Smooth muscle cell (in vitro differentiated cells): ENCODE measurements at regions not wholly inside any gene's neighbourhood (a gene's known extent, or its start where the extent isn't known, plus 50 kb on each side); places are given as distances from the start of the nearest gene placed in this dataset.

Source experiments
- DNase-seq: peaks from one replicate; lab custom pipeline; 2025; ENCODE audit not compliant: unreplicated experiment; lab: John Stamatoyannopoulos, UW
- H2AFZ ChIP-seq: fragments of 200-600 bp; sonication (generic); 2 replicates; pipeline ENCODE4 v1.6.0; 2016; ENCODE audit warnings: antibody characterized with exemption, low read depth, mild to moderate bottlenecking
- H3F3A ChIP-seq: fragments of 200-600 bp; sonication (generic); 2 replicates; pipeline ENCODE4 v1.6.0; 2017; ENCODE audit warnings: antibody characterized with exemption, low read depth
- H3K27ac ChIP-seq: fragments of 200-600 bp; sonication (generic); 2 replicates; pipeline ENCODE4 v1.5.1; 2016; ENCODE audit warnings: low read depth, mild to moderate bottlenecking
- H3K27me3 ChIP-seq: fragments of 200-600 bp; sonication (generic); 2 replicates; pipeline ENCODE4 v1.6.1; 2016; ENCODE audit warnings: low read depth, mild to moderate bottlenecking
- H3K36me3 ChIP-seq: fragments of 200-600 bp; sonication (generic); 2 replicates; pipeline ENCODE4 v1.5.1; 2016; ENCODE audit warnings: low read depth
- H3K4me1 ChIP-seq: fragments of 200-600 bp; sonication (generic); 2 replicates; pipeline ENCODE4 v1.5.1; 2016; ENCODE audit warnings: low read depth
- H3K4me2 ChIP-seq: fragments of 200-600 bp; sonication (generic); 2 replicates; pipeline ENCODE4 v1.6.0; 2016; ENCODE audit warnings: mild to moderate bottlenecking
- H3K4me3 ChIP-seq: fragments of 200-600 bp; sonication (generic); 2 replicates; pipeline ENCODE4 v1.5.1; 2016; ENCODE audit warnings: mild to moderate bottlenecking
- H3K79me2 ChIP-seq: fragments of 200-600 bp; sonication (generic); 2 replicates; pipeline ENCODE4 v1.6.0; 2016; ENCODE audit warnings: low read depth, mild to moderate bottlenecking
- H3K9ac ChIP-seq: fragments of 200-600 bp; sonication (generic); 2 replicates; pipeline ENCODE4 v1.6.0; 2016; ENCODE audit warnings: low read depth
- H3K9me3 ChIP-seq: fragments of 200-600 bp; sonication (generic); replicated peaks from 2 replicates; pipeline ENCODE4 v1.5.1; 2016; ENCODE audit warnings: low read depth
- H4K20me1 ChIP-seq: fragments of 200-600 bp; sonication (generic); 2 replicates; pipeline ENCODE4 v1.6.0; 2016; ENCODE audit warnings: low read depth
- WGBS: methylation state at CpG from one replicate; pipeline ENCODE4 v1.1.7; 2016; ENCODE audit warnings: low lambda C conversion rate; 5-methylcytosine and 5-hydroxymethylcytosine counted together
- TF ChIP-seq, protein P1 (sequence below): fragments of 200-600 bp; sonication (generic); IDR thresholded peaks from 2 replicates; pipeline ENCODE4 v1.5.1; 2017; ENCODE audit warnings: borderline replicate concordance, mild to moderate bottlenecking, antibody characterized with exemption; ENCODE audit not compliant: insufficient read depth, poor library complexity, severe bottlenecking

DNA sequence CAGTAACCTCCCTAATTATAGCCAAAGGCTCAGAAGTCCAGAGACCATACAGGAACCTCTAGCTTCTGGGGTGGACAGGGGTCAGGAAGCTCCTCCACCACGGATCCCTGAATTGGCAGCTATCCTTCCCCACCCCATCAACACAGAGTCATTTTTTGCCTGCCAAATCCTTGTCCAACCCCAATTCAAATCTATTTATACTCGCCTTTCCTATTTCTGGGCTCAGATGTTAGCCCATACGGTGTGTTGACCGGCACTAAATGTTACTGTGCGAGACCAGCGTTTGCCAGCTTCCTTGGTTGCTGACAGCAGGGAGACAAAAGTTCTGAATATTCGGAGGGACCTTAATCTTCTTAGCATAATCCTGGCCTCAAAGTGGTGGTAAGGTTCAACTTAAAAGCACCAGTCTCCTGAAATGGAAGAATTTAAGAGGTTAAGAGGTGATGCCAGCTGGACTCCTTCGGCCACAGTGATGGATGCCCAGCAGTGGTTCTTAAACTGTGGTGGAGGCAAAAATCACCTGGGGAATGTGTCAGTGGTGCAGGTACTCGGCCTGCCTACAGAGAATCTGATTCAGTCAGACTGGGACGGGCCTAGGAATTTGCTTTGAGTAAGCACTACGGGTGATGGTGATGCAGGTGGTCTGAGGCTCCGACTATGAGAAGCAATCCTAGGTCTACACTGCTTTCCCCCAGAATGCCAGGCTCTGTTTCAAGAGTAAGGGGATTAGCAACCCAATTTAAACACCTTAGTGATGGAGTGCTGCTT, 204.8 kb upstream of the MEF2C start:
- Histone ChIP-seq H3F3A (no peaks in the 10 kb centered on the region), H3K9ac (no peak overlapping the region), H3K27me3 (no peaks in the 10 kb centered on the region), H3K4me1 (no peaks in the 10 kb centered on the region), H4K20me1 (no peaks in the 10 kb centered on the region), H3K27ac (no peak overlapping the region), H3K9me3 (no peaks in the 10 kb centered on the region), H3K4me3 (no peak overlapping the region), H2AFZ (no peak overlapping the region), H3K36me3 (no peaks in the 10 kb centered on the region), H3K79me2 (no peaks in the 10 kb centered on the region), H3K4me2 (no peak overlapping the region)
- 85% methylated on average over 12 of the region's 12 CpGs for WGBS
- no peak for DNase-seq
- TF ChIP-seq, protein P1, sequence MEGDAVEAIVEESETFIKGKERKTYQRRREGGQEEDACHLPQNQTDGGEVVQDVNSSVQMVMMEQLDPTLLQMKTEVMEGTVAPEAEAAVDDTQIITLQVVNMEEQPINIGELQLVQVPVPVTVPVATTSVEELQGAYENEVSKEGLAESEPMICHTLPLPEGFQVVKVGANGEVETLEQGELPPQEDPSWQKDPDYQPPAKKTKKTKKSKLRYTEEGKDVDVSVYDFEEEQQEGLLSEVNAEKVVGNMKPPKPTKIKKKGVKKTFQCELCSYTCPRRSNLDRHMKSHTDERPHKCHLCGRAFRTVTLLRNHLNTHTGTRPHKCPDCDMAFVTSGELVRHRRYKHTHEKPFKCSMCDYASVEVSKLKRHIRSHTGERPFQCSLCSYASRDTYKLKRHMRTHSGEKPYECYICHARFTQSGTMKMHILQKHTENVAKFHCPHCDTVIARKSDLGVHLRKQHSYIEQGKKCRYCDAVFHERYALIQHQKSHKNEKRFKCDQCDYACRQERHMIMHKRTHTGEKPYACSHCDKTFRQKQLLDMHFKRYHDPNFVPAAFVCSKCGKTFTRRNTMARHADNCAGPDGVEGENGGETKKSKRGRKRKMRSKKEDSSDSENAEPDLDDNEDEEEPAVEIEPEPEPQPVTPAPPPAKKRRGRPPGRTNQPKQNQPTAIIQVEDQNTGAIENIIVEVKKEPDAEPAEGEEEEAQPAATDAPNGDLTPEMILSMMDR, result no peak

DNA sequence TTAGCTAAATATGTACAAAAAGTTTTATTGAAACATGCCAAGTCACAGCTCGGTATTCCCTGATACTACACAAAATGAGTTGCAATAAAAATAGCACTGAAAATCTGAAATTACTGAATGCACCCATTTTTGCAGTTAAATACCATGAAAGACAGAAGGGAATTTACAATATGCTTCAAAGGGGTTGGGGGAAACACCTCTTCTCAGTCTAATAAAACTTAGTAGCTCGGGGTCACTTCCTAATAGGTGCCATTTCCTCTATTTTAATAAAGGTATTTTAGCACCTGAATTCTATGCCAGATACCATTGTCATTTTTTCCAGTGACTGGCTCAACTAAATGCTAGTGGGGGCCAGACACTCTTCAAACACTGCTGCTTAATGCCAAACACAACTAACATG, 204.1 kb upstream of the MEF2C start:
- Histone ChIP-seq H3K4me1 (no peaks in the 10 kb centered on the region), H3K79me2 (no peaks in the 10 kb centered on the region), H3K9ac (no peak overlapping the region), H3K36me3 (no peaks in the 10 kb centered on the region), H4K20me1 (no peaks in the 10 kb centered on the region), H3K4me3 (no peak overlapping the region), H3K27ac (no peak overlapping the region), H3K27me3 (no peaks in the 10 kb centered on the region), H2AFZ (no peak overlapping the region), H3K4me2 (no peak overlapping the region), H3K9me3 (no peaks in the 10 kb centered on the region), H3F3A (no peaks in the 10 kb centered on the region)
- WGBS, result 96% methylated on average over 2 of the region's 2 CpGs
- no peak for DNase-seq
- TF ChIP-seq, protein P1, result no peak

DNA sequence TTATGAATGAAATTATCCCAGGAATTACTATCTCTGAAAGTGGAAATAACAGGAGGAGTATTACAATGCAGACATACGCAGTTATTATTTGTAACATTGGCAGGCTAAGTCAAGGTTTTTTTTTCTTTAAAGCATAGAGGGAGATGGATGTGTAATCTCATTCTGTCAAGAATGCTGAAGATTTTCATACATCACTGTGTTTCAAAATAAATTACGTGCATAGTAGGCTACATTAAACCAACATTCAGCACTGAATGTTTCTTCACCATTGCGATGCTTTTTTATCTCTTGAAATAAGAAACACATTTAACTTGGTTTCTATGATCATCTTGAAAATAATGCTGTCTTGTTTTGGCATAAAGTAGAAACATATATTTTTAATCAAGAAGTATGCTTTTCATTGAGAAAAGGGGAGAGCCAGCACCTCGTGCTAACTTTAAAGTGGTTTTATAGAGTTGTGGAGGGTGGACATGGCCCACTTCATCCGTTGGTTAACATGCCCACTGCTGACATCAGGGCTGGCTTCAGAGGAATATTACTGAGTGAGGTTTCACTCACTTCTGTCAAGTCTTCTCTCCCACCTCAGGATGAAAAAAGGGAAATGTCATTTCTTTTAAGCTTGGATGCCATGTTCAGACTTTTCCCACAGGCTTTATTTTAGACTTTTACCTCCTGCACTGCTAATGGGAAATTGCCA, 203.6 kb upstream of the MEF2C start:
- Histone ChIP-seq H3F3A (no peaks in the 10 kb centered on the region), H4K20me1 (no peaks in the 10 kb centered on the region), H3K79me2 (no peaks in the 10 kb centered on the region), H3K9ac (no peak overlapping the region), H3K4me3 (no peak overlapping the region), H3K27ac (no peak overlapping the region), H3K36me3 (no peaks in the 10 kb centered on the region), H3K4me2 (no peak overlapping the region), H2AFZ (no peak overlapping the region), H3K4me1 (no peaks in the 10 kb centered on the region), H3K9me3 (no peaks in the 10 kb centered on the region), H3K27me3 (no peaks in the 10 kb centered on the region)
- TF ChIP-seq, protein P1, result no peak
- DNase-seq, result no peak
- WGBS, result 92% methylated on average over 5 of the region's 5 CpGs
